Pancreas (tissue), 10 donors: ENCODE measurements at regions not wholly inside any gene's neighbourhood (a gene's known extent, or its start where the extent isn't known, plus 50 kb on each side); places are given as distances from the start of the nearest gene placed in this dataset.
A peak's percentile ranks its signal among the peaks of the same experiment; 100 is the strongest.

ENCODE experiments used
- ATAC-seq, 4 donors: fragments of 200-7000 bp; cut with Tn5 transposase; one replicate each; pipeline versions ENCODE4 v1.8.0 to v1.9.1; 2020; ENCODE audit warnings: mild to moderate bottlenecking in 4 of 4, moderate library complexity in 4 of 4
- DNase-seq, 6 donors: peaks; one replicate each; pipeline ENCODE4 v3.0.0-alpha.2; 2020
- FAIRE-seq: peaks from 2 replicates; lab custom pipeline; 2012; peaks lifted over from hg19 to GRCh38; lab: Jason Lieb, UNC
- H3K27ac ChIP-seq, 4 donors: fragments of 200-600 bp; sonication (generic); 1 replicate in 3 of 4; 2 replicates in 1 of 4; pipeline versions ENCODE4 v1.5.0 to v1.8.0; 2020
- H3K27me3 ChIP-seq, 4 donors: fragments of 200-600 bp; one replicate each; pipeline ENCODE4 v1.8.0; 2021
- H3K36me3 ChIP-seq, 3 donors: fragments of 200-600 bp; sonication (generic) in 1 of 3; one replicate each; pipeline versions ENCODE4 v1.5.0 to v1.8.0; 2020 to 2021
- H3K4me1 ChIP-seq, 3 donors: fragments of 200-600 bp; one replicate each; pipeline ENCODE4 v1.8.0; 2021
- H3K4me3 ChIP-seq, 4 donors: fragments of 200-600 bp; sonication (generic) in 2 of 4; one replicate each; pipeline versions ENCODE4 v1.5.0 to v1.8.0; 2020 to 2021
- H3K9me3 ChIP-seq, 4 donors: fragments of 200-600 bp; one replicate each; pipeline ENCODE4 v1.8.0; 2021
- CTCF ChIP-seq, 4 donors: fragments of 200-600 bp; sonication (generic) in 3 of 4; IDR thresholded peaks; one replicate each; pipeline versions ENCODE4 v1.5.0 to v1.8.0; 2021; ENCODE audit warnings: antibody characterized with exemption in 4 of 4
- WGBS, 2 donors: extraction: QIAGEN DNeasy Blood & Tissue Kit; methylation state at CpG; one replicate each; pipeline ENCODE4 v1.1.7; 2013; 5-methylcytosine and 5-hydroxymethylcytosine counted together
- intact Hi-C, 3 donors: fragments of 100-400 bp; cut with DNase I; formaldehyde crosslinking; loops; one replicate each; pipeline versions ENCODE4 v1.11.1 to v1.14.2; 2022
- donor health status: healthy with polysubstance abuse.
- donor health status: DM: no; HTN: no; CAD: no; lungs with moderate emphysema.
- donor health status: DM: no; HTN: no; CAD: no.
- donor health status: control.
- donor health status: control.
- donor health status: Bipolar disorder and iron deficiency.
- donor health status: DM: yes; HTN: yes; CAD: no.
- donor health status: DM: no; HTN: no; CAD: no.
- donor health status: DM: no; HTN: no; CAD: no.
- donor health status: DM: yes; HTN: yes; CAD: no.

GRCh38 chr4:59161249-59161648 lies 2038.9 kb upstream of the ADGRL3 start:
- no peaks in the 10 kb centered on the region for H3K36me3 ChIP-seq
- H3K27me3 ChIP-seq, result no peaks in the 10 kb centered on the region
- DNase-seq (no peak), FAIRE-seq (no peak), ATAC-seq (no peak)
- no peaks in the 10 kb centered on the region for H3K4me1 ChIP-seq
- intact Hi-C loops, result no loop called here
- H3K4me3 ChIP-seq, result no peak overlapping the region
- 75 to 77% methylated on average over 6 of the region's 6 CpGs for WGBS, 2 donors
- no peak overlapping the region for H3K27ac ChIP-seq
- no peak for TF ChIP-seq CTCF (IDR thresholded peaks at IDR 0.05)
- H3K9me3 ChIP-seq, result no peaks in the 10 kb centered on the region

- ATAC-seq (no peak), DNase-seq (no peak), FAIRE-seq (no peak)
- intact Hi-C loops, result no loop called here
- no peak overlapping the region for H3K4me3 ChIP-seq
- no peak for TF ChIP-seq CTCF (IDR thresholded peaks at IDR 0.05)
- H3K27me3 ChIP-seq, result no peaks in the 10 kb centered on the region
- 53 to 72% methylated on average over 1 of the region's 1 CpG for WGBS, 2 donors
- H3K36me3 ChIP-seq, result no peaks in the 10 kb centered on the region
- no peak overlapping the region for H3K27ac ChIP-seq
- no peaks in the 10 kb centered on the region for H3K4me1 ChIP-seq
- no peaks in the 10 kb centered on the region for H3K9me3 ChIP-seq
These were observed 2024.5 kb upstream of the ADGRL3 start for GRCh38 chr4:59175617-59176016.

- ATAC-seq, result no peak
- TF ChIP-seq CTCF (IDR thresholded peaks at IDR 0.05), result no peak
- peak in 1 of 6 donors; percentile 24 for DNase-seq
- intact Hi-C loops, result no loop called here
- Histone ChIP-seq H3K9me3 (no peaks in the 10 kb centered on the region), H3K36me3 (no peaks in the 10 kb centered on the region), H3K4me1 (no peaks in the 10 kb centered on the region), H3K27me3 (no peaks in the 10 kb centered on the region), H3K27ac (no peak overlapping the region), H3K4me3 (no peak overlapping the region)
- FAIRE-seq, result no peak
These were observed 2020.8 kb upstream of the ADGRL3 start for GRCh38 chr4:59179372-59179771.

- Histone ChIP-seq H3K27me3 (no peaks in the 10 kb centered on the region), H3K36me3 (no peaks in the 10 kb centered on the region), H3K4me1 (no peaks in the 10 kb centered on the region), H3K9me3 (no peaks in the 10 kb centered on the region), H3K4me3 (no peak overlapping the region), H3K27ac (no peak overlapping the region)
- 72 to 83% methylated on average over 11 of the region's 11 CpGs for WGBS, 2 donors
- intact Hi-C loops, result no loop called here
- DNase-seq (no peak), ATAC-seq (no peak), FAIRE-seq (no peak)
- TF ChIP-seq CTCF (IDR thresholded peaks at IDR 0.05), result no peak
These were observed 2020.0 kb upstream of the ADGRL3 start for GRCh38 chr4:59180161-59180560.

- TF ChIP-seq CTCF (IDR thresholded peaks at IDR 0.05), result no peak
- Histone ChIP-seq H3K4me1 (no peaks in the 10 kb centered on the region), H3K27ac (no peak overlapping the region), H3K9me3 (no peaks in the 10 kb centered on the region), H3K36me3 (no peaks in the 10 kb centered on the region), H3K4me3 (no peak overlapping the region), H3K27me3 (no peaks in the 10 kb centered on the region)
- intact Hi-C loops, result no loop called here
- FAIRE-seq (no peak), DNase-seq (no peak), ATAC-seq (no peak)
These were observed 2019.2 kb upstream of the ADGRL3 start for GRCh38 chr4:59180969-59181368.
